Stomach (tissue), 4 donors: ENCODE measurements at regions not wholly inside any gene's neighbourhood (a gene's known extent, or its start where the extent isn't known, plus 50 kb on each side); places are given as distances from the start of the nearest gene placed in this dataset.

ENCODE experiments used
- POLR2A ChIP-seq, 4 donors: fragments of 450-650 bp; IDR thresholded peaks; one replicate each; pipeline ENCODE4 v1.6.1; 2016; ENCODE audit warnings: antibody characterized with exemption in 4 of 4, control low read depth in 2 of 4, mild to moderate bottlenecking in 1 of 4, moderate library complexity in 1 of 4
- TF ChIP-seq, protein P1 (sequence below), 7 experiments: fragments of 450-650 bp in 4 of 7; fragments of 200-600 bp in 3 of 7; sonication (generic) in 3 of 7; IDR thresholded peaks; one replicate each; pipeline ENCODE4 v1.5.1; 2016 to 2019; ENCODE audit warnings: antibody characterized with exemption in 7 of 7, control low read depth in 2 of 7, mild to moderate bottlenecking in 1 of 7

DNA sequence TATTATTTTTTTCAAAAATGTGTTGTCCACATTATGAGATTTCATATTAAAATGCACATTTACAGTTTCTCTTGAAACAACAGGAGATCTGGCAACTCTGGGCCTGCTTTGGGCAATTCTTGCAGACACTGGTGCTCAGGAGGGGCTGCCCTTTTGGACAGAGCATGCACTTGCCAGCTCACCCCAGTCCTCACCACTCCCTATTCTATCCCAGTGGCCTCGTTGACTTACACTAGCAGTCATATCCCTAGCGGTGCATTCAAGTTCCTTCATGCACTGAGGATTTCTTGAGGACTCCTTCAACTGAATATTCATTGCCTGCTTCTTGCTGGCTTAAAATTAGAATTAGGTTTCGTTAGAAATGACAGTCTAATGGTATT lies 87.9 kb upstream of the FHL2 start:
- TF ChIP-seq POLR2A (IDR thresholded peaks at IDR 0.05) = no peak
- TF ChIP-seq, protein P1, sequence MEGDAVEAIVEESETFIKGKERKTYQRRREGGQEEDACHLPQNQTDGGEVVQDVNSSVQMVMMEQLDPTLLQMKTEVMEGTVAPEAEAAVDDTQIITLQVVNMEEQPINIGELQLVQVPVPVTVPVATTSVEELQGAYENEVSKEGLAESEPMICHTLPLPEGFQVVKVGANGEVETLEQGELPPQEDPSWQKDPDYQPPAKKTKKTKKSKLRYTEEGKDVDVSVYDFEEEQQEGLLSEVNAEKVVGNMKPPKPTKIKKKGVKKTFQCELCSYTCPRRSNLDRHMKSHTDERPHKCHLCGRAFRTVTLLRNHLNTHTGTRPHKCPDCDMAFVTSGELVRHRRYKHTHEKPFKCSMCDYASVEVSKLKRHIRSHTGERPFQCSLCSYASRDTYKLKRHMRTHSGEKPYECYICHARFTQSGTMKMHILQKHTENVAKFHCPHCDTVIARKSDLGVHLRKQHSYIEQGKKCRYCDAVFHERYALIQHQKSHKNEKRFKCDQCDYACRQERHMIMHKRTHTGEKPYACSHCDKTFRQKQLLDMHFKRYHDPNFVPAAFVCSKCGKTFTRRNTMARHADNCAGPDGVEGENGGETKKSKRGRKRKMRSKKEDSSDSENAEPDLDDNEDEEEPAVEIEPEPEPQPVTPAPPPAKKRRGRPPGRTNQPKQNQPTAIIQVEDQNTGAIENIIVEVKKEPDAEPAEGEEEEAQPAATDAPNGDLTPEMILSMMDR (IDR thresholded peaks at IDR 0.05) = no peak
